HCT116 (cell line): ENCODE measurements at regions not wholly inside any gene's neighbourhood (a gene's known extent, or its start where the extent isn't known, plus 50 kb on each side); places are given as distances from the start of the nearest gene placed in this dataset.

ENCODE experiments used
- EZH2 ChIP-seq: fragments of 200-600 bp; sonication (generic); IDR thresholded peaks from 2 replicates; pipeline ENCODE4 v1.6.1; 2017; ENCODE audit warnings: antibody characterized with exemption, mixed run types
- POLR2A ChIP-seq: IDR thresholded peaks from 2 replicates; pipeline ENCODE4 v1.7.0; 2011; ENCODE audit warnings: borderline replicate concordance; ENCODE audit not compliant: insufficient read depth, insufficient read length; ENCODE audit errors: extremely low read depth
- POLR2AphosphoS5 ChIP-seq: IDR thresholded peaks from 2 replicates; pipeline ENCODE4 v1.6.1; 2011; ENCODE audit warnings: mild to moderate bottlenecking, low read depth, low read length, moderate library complexity

- TF ChIP-seq EZH2 (no peak), POLR2AphosphoS5 (no peak), POLR2A (no peak)
These were observed 192.8 kb downstream of the LMO4 start for GRCh38 chr1:87521452-87521851.
